Thoracic aorta (tissue), 2 donors: ENCODE measurements at regions not wholly inside any gene's neighbourhood (a gene's known extent, or its start where the extent isn't known, plus 50 kb on each side); places are given as distances from the start of the nearest gene placed in this dataset.

Experiments
- ATAC-seq: fragments of 150-250 bp; one replicate; pipeline ENCODE4 v1.8.0; 2017; ENCODE audit warnings: low read depth; ENCODE audit not compliant: insufficient number of reproducible peaks, low FRiP score
- DNase-seq: peaks from one replicate; pipeline ENCODE4 v3.0.0-alpha.2; 2020; ENCODE audit warnings: low spot score
- H3K27ac ChIP-seq, 2 donors: fragments of 200-600 bp; sonication (generic); 1 replicate in 1 of 2; 2 replicates in 1 of 2; pipeline ENCODE4 v1.5.1; 2016; ENCODE audit warnings: mild to moderate bottlenecking in 2 of 2, moderate library complexity in 2 of 2
- H3K27me3 ChIP-seq: fragments of 200-600 bp; sonication (generic); replicated peaks from 2 replicates; pipeline ENCODE4 v1.6.0; 2016; ENCODE audit warnings: mild to moderate bottlenecking; ENCODE audit not compliant: insufficient read depth
- H3K36me3 ChIP-seq: fragments of 200-600 bp; sonication (generic); one replicate; pipeline ENCODE4 v1.5.1; 2016
- H3K4me1 ChIP-seq, 2 donors: fragments of 200-600 bp; sonication (generic); 1 replicate in 1 of 2; 2 replicates in 1 of 2; pipeline versions ENCODE4 v1.5.1 to v1.6.0; 2016; ENCODE audit warnings: low read depth in 2 of 2, mild to moderate bottlenecking in 1 of 2; ENCODE audit not compliant: control insufficient read depth in 1 of 2
- H3K4me3 ChIP-seq: fragments of 200-600 bp; sonication (generic); 2 replicates; pipeline ENCODE4 v1.5.1; 2016; ENCODE audit warnings: mild to moderate bottlenecking
- H3K9me3 ChIP-seq: fragments of 200-600 bp; sonication (generic); 2 replicates; pipeline ENCODE4 v1.5.1; 2016
- CTCF ChIP-seq: fragments of 200-600 bp; sonication (generic); IDR thresholded peaks from one replicate; pipeline ENCODE4 v1.5.1; 2019; ENCODE audit warnings: antibody characterized with exemption

GRCh38 chr2:12895017-12895416 lies 178.3 kb downstream of the TRIB2 start:
- Histone ChIP-seq H3K9me3 (peaks cover 6% of the 10 kb centered on the region), H3K27me3 (no peaks in the 10 kb centered on the region), H3K4me3 (no peak overlapping the region), H3K27ac (no peak overlapping the region), H3K4me1 (no peaks in the 10 kb centered on the region), H3K36me3 (no peaks in the 10 kb centered on the region)
- ATAC-seq (no peak), DNase-seq (no peak)
- no peak for TF ChIP-seq CTCF

- Histone ChIP-seq H3K36me3 (no peaks in the 10 kb centered on the region), H3K27me3 (no peaks in the 10 kb centered on the region), H3K27ac (no peak overlapping the region), H3K4me1 (no peaks in the 10 kb centered on the region), H3K9me3 (peaks cover 6% of the 10 kb centered on the region), H3K4me3 (no peak overlapping the region)
- DNase-seq (no peak), ATAC-seq (no peak)
- TF ChIP-seq CTCF: no peak
Measured at GRCh38 chr2:12896318-12896982, 179.7 kb downstream of the TRIB2 start.

- Histone ChIP-seq H3K4me1 (no peaks in the 10 kb centered on the region), H3K36me3 (no peaks in the 10 kb centered on the region), H3K4me3 (no peak overlapping the region), H3K9me3 (peaks cover 2% of the 10 kb centered on the region), H3K27me3 (no peaks in the 10 kb centered on the region), H3K27ac (no peak overlapping the region)
- TF ChIP-seq CTCF: no peak
- no peak for ATAC-seq
- no peak for DNase-seq
Measured at GRCh38 chr2:12897181-12897580, 180.4 kb downstream of the TRIB2 start.

- Histone ChIP-seq H3K27me3 (no peaks in the 10 kb centered on the region), H3K36me3 (no peaks in the 10 kb centered on the region), H3K9me3 (no peaks in the 10 kb centered on the region), H3K27ac (no peak overlapping the region), H3K4me3 (no peak overlapping the region), H3K4me1 (no peaks in the 10 kb centered on the region)
- no peak for TF ChIP-seq CTCF
- no peak for DNase-seq
- ATAC-seq: no peak
Measured at GRCh38 chr2:12903272-12903671, 186.5 kb downstream of the TRIB2 start.

- no peaks in the 10 kb centered on the region for H3K27me3 ChIP-seq
- no peaks in the 10 kb centered on the region for H3K36me3 ChIP-seq
- no peaks in the 10 kb centered on the region for H3K4me1 ChIP-seq
- no peak for TF ChIP-seq CTCF
- no peak overlapping the region for H3K27ac ChIP-seq
- no peak overlapping the region for H3K4me3 ChIP-seq
- no peak for DNase-seq
- no peak for ATAC-seq
- H3K9me3 ChIP-seq: no peaks in the 10 kb centered on the region
Measured at GRCh38 chr2:12910431-12910830, 193.7 kb downstream of the TRIB2 start.
